Ecto neural progenitor cell (in vitro differentiated cells): ENCODE measurements at regions not wholly inside any gene's neighbourhood (a gene's known extent, or its start where the extent isn't known, plus 50 kb on each side); places are given as distances from the start of the nearest gene placed in this dataset.

Experiments used
- DNase-seq: peaks from one replicate; pipeline ENCODE4 v3.0.0-alpha.2; 2018; ENCODE audit warnings: low spot score

- no peak for DNase-seq
Measured at GRCh38 chr2:173588931-173589369, 234.3 kb downstream of the CDCA7 start.

GRCh38 chr2:173589604-173590275, 235.1 kb downstream of the CDCA7 start:
- no peak for DNase-seq

GRCh38 chr2:173590276-173590861, 235.7 kb downstream of the CDCA7 start:
- no peak for DNase-seq

- DNase-seq = no peak
Measured at GRCh38 chr2:173593109-173593508, 238.4 kb downstream of the CDCA7 start.

GRCh38 chr2:173596244-173596643, 241.6 kb downstream of the CDCA7 start:
- no peak for DNase-seq

GRCh38 chr2:173598525-173598924, 243.9 kb downstream of the CDCA7 start:
- no peak for DNase-seq

- no peak for DNase-seq
Measured at GRCh38 chr2:173599821-173600359, 245.2 kb downstream of the CDCA7 start.

GRCh38 chr2:173602153-173602795, 247.6 kb downstream of the CDCA7 start:
- DNase-seq = no peak

GRCh38 chr2:173605994-173606393, 251.3 kb downstream of the CDCA7 start:
- no peak for DNase-seq

- DNase-seq = no peak
Measured at GRCh38 chr2:173606619-173607248, 252.1 kb downstream of the CDCA7 start.

- no peak for DNase-seq
Measured at GRCh38 chr2:173607606-173608311, 253.1 kb downstream of the CDCA7 start.

GRCh38 chr2:173611121-173611520, 256.4 kb downstream of the CDCA7 start:
- no peak for DNase-seq

- no peak for DNase-seq
Measured at GRCh38 chr2:173612354-173612753, 257.7 kb downstream of the CDCA7 start.

GRCh38 chr2:173613386-173613785, 258.7 kb downstream of the CDCA7 start:
- DNase-seq = no peak

GRCh38 chr2:173614265-173614930, 259.7 kb downstream of the CDCA7 start:
- DNase-seq = no peak

- no peak for DNase-seq
Measured at GRCh38 chr2:173623438-173624319, 269.0 kb downstream of the CDCA7 start.

- DNase-seq = no peak
Measured at GRCh38 chr2:173625315-173625714, 270.6 kb downstream of the CDCA7 start.

- DNase-seq = no peak
Measured at GRCh38 chr2:173629076-173629475, 274.4 kb downstream of the CDCA7 start.

GRCh38 chr2:173630425-173631126, 275.9 kb downstream of the CDCA7 start:
- DNase-seq = no peak

GRCh38 chr2:173631127-173631460, 276.4 kb downstream of the CDCA7 start:
- DNase-seq = no peak
